HUDEP-2 (cell line): ENCODE measurements at regions not wholly inside any gene's neighbourhood (a gene's known extent, or its start where the extent isn't known, plus 50 kb on each side); places are given as distances from the start of the nearest gene placed in this dataset.

Experiments
- DNase-seq, 76 experiments: peaks; one replicate each; lab custom pipeline; 2025; ENCODE audit not compliant: unreplicated experiment in 76 of 76; lab: John Stamatoyannopoulos, UW

DNA sequence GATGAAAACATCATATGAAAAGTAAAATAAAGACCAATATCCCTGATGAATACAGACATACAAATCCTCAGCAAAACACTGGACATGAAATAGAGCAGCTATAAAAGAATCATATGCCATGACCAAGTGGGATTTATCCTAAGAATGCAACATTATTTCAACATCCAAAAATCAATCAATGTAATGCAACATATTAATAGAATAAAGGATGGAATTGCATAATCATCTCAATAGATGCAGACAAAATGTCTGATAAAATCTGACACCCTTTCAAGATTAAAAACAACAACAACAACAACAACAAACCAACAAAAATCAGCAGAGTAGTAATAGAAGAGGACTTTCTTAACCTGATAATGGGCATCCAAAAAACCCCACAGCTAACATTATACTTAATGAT lies 63.8 kb upstream of the IL1R1 start:
- DNase-seq, result no peak

DNA sequence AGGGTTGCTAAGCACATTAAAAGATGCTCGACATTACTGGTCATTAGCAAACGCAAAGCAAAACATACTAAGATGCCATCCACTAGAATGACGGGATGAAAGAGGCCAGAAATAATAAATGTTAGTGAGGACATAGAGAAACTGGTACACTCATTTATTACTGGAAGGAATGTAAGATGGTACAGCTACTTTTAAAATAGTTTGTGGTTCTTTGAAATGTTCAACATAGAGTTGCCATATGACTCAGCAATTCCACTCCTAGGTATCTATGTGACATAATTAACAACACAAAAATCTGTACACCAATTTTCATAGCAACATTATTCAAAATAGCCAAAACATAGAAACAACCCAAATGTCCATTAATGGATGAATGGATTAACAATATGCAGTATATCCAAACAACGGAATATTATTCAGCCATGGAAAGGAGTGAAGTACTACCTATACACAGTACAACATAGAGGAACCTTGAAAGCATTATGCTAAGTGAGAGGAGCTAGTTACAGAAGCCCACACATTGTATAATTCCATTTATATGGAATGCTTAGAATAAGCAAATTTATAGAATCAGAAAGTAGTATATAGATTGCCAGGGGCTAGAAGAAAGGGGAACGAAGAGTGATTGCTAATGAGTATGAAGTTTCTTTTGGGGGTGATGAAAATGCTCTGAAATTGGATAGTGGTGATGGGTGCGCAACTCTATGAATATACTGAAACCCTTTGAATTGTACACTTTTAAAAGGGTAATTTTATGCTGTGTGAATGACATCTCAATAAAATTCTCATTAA lies 61.9 kb upstream of the IL1R1 start:
- no peak for DNase-seq

DNA sequence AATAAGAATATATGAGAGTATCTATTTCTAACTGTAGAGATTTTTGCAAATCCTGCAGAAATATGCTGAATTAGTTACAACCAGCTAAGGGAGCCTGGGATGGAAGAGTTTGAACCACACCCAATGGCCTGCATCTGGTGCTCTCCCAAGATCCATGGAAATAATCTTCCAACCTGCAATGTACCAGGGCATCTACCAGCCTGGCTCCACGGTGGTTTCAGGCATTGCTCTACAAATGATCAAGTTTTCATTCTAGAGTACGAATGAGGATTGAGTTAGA lies 61.4 kb upstream of the IL1R1 start:
- DNase-seq, result no peak

DNA sequence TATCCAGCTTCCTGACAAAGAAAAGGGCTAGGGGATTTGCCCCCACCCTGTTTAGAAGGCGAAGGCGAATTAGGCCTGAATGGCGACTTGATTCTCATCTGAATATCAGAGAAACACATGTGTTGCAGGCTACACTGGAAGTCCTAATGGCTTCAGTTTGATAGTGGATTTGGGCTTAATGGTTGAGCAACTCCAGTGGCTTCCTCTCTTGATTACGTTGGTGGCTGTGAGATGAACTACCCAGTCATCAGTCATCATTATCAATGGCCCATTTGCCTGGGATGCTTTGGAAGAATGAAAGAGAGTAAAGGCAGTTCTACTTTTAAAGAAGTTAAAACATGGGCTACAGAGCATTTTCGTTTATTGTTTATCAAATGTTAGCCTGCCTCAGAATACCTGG lies 60.9 kb upstream of the IL1R1 start:
- DNase-seq, result no peak

DNA sequence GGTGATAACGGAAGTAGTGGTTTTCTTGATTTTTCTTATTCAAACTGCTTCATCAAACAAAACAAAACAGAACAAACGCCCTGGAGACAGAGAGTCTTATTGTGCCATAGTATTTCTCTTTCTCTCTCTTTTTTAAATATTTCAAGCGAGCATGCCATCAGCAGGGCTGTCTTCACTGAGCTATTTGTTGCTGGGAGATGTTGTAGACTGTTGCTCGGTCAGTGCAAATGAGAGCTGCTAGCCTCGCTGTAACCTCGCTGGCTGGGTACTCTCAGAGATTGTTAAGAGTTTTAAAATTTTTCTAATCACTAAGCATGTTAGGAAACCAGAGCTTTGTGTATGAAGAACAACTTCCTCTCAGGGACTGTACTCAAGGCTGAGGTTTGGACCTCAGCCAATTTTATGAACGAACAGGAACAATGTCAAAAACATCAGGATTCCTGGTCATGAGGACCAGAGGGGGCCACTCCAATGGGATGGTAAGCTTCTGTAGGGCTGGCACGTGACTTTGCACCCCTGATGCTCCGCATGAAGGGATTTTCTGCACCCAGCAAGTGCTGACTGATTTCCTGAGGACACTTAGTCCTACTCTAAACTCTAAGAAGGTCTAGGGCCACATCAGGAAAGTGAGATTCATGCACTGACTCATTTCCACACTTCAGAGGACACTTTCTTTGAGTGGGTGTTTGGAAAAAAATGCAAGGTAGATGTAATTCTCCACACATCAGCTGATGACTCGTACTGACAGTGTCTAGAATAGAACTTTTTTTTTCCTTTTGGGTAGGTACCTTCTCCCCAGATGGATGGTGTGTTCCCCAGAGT lies 59.8 kb upstream of the IL1R1 start:
- DNase-seq, result peak in 6 of 76 experiments; percentile 2 to 21 (median 13)

DNA sequence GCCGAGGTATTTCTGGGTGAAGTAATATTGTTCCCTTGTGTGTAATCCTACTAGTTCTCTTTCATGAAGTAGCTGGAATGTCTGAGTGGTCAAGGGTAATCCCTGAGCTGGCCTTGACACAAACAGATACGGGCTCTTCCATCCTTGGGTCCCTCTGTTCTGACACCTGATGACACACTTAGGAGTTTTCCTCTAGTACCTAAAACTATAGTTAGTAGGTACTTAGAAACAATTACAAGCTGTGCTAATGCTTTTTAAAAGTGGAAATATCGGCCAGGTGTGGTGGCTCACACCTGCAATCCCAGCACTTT lies 59.2 kb upstream of the IL1R1 start:
- DNase-seq, result no peak

DNA sequence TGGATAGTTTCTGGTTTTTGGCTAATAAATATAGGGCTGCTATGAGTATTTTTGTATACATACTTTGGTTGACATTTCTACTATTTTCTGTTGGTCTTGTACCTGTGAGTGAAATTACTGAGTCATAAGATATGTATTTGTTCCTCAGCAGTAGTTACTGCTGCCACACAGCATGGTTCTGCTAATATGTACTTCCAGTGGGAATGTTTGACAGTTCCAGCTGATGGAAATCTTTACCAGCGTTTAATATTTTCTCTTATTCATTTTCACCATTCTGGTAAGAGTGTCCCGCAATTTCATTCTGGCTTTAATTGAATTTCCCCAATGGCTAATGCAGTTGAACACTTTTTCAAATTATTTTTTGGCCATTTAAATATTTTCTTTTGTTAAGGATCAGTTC lies 57.9 kb upstream of the IL1R1 start:
- no peak for DNase-seq

DNA sequence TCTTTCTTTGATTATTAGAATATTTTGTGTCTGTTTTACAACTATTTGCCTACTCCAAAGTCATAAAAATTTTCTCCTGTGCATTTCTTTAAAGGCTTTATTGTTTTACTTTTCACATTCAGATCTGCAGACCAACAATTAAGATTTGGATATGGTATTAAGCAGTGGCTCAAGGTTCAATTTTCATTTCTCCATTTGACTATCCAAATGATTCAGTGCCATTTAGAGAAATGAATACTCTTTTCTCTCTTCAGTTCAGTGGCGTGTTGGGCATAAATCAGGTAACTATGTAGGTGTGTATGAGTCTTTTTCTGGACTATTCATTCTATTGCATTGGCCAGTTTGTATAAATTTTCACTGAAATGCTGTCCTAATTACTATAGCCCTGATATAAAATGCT lies 57.3 kb upstream of the IL1R1 start:
- no peak for DNase-seq

DNA sequence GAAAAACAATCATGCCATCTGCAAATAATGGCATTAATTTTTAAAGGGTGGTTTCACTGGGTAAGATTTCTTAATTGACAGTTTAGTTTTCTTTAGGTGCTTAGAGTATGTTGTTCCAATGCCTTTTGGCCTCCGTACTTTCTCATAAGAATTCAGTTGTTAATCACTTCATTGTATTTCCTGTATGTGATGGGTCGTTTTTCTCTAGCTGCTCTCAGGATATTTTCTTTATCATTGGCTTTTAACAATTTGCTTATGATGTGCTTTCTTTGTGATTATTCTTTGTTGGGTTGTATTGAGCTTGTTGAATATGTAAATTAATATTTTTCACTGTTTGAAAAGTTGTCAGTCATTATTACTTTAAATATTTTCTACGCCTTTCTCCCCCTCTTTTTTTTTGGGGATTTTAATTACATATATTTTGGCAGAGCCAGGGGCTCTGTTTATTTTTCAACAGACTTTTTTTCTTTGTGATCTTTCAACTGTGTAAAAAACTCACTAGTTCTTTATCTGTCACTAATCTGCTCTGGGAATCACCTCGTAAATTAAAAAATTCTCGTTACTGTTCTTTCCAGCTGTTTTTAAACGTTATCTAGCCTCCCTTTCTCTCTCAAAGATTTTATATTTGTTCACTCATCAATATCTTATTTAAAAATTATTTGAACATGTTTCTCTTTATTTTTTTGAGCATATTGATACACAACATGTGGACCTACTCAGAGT lies 56.2 kb upstream of the IL1R1 start:
- no peak for DNase-seq

DNA sequence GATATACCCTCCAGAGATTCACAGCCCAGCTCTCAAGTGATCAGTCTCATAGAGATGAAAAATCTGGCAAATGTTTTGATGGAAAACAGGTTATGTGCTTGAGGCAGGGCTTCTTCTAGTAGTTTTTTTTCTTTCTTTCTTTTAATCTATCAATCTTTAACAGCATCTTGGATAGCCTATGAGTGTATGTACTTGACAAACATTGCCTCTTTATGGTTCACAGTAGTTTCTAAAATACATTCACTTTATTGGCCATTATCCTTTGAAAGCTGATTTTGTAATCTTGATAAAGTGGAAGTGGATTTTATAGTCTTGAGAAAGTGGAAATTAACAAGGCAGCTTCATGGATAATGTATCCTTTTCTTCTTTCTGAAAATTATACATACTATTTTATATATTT lies 51.4 kb upstream of the IL1R1 start:
- no peak for DNase-seq

DNA sequence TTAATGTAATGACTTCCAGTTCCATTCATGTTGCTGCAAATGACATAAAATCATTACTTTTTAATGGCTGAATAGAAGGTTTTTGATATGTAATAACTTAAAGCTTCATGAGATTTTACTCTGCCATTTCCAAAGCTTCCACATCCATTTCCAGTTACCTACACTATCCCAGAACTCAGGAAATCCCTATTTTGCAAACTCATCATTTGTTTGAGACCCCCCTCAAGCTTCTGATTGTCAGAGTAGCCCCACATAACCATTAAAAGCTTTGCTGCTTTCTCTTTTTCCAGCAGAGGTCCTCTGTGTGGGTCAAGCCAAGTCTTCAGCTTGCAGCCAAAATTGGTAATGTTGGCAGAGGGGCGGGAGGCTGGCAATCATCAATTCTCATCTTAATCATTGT lies 50.6 kb upstream of the IL1R1 start:
- DNase-seq, result no peak

DNA sequence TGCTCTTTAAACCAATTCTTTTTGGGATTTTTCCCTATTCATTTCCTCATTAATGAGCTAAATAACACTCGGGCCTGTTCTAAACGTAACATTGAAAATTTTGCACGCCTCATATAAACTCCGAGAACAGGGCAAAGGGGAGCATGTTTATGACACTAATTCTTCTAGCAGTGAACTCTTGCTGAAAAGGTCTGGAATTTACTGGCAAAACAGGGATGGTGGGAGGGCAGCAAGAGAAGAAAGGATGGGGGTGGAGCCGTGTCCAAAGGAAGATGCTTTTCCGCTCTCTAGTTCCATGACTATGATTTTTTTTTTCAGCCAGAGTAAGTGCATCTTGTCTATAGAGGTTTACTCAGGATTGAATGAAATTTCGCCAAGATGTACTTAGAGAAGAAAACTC lies 50.0 kb upstream of the IL1R1 start:
- DNase-seq, result no peak
